HCT116 (cell line): ENCODE measurements at regions not wholly inside any gene's neighbourhood (a gene's known extent, or its start where the extent isn't known, plus 50 kb on each side); places are given as distances from the start of the nearest gene placed in this dataset.

Experiments
- CEBPB ChIP-seq: IDR thresholded peaks from 2 replicates; pipeline ENCODE4 v1.6.1; 2012; ENCODE audit warnings: low read depth
- EZH2 ChIP-seq: fragments of 200-600 bp; sonication (generic); IDR thresholded peaks from 2 replicates; pipeline ENCODE4 v1.6.1; 2017; ENCODE audit warnings: antibody characterized with exemption, mixed run types
- JUND ChIP-seq: IDR thresholded peaks from 2 replicates; pipeline ENCODE4 v1.6.1; 2012
- SRF ChIP-seq: IDR thresholded peaks from 2 replicates; pipeline ENCODE4 v1.6.1; 2012; ENCODE audit warnings: low read depth
- YY1 ChIP-seq: IDR thresholded peaks from 2 replicates; pipeline ENCODE4 v1.6.1; 2011; ENCODE audit warnings: low read length, low read depth, moderate library complexity, mild to moderate bottlenecking; ENCODE audit not compliant: insufficient replicate concordance; ENCODE audit errors: extremely low read depth
- ZFX ChIP-seq: fragments of 450-650 bp; IDR thresholded peaks from 2 replicates; pipeline ENCODE4 v1.6.1; 2017
- TF ChIP-seq, protein P1 (sequence below), 3 experiments: fragments of 200-600 bp in 1 of 3; sonication (generic) in 1 of 3; IDR thresholded peaks in 2 of 3; conservative IDR thresholded peaks in 1 of 3; 2 replicates each; pipeline ENCODE4 v1.5.1; 2012 to 2017; ENCODE audit warnings: low read depth in 2 of 3, low read length in 2 of 3, antibody characterized with exemption in 1 of 3, borderline replicate concordance in 1 of 3, control low read depth in 1 of 3, mild to moderate bottlenecking in 1 of 3, mixed read lengths in 1 of 3, mixed run types in 1 of 3, moderate library complexity in 1 of 3; ENCODE audit not compliant: insufficient read depth in 1 of 3
- TF ChIP-seq, protein P2 (sequence below): IDR thresholded peaks from 2 replicates; pipeline ENCODE4 v1.6.1; 2012; ENCODE audit warnings: low read depth
- TF ChIP-seq, protein P3 (sequence below): IDR thresholded peaks from 2 replicates; pipeline ENCODE4 v1.6.1; 2012
- TF ChIP-seq, protein P4 (sequence below): IDR thresholded peaks from 2 replicates; pipeline ENCODE4 v1.6.1; 2012

DNA sequence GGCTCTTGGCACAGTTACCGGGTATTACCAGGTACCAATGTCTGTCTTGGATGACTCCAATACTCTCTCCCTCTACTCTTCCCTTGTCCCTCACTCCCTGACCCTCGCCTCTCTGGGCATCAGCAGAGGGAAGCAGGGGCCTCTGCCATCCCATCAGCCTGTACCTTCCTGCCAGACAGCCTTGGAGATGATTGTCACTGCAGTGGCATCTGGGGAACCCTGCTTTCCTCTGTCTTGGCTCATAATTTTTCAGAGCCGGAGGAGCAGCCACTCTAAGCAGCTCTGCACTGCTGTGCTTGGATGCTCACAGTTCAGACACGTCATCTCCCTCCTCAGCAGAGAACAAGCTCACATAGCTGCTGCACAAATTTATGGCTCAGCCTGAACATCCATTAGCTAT, 274.1 kb downstream of the SMARCA2 start:
- TF ChIP-seq, protein P1, sequence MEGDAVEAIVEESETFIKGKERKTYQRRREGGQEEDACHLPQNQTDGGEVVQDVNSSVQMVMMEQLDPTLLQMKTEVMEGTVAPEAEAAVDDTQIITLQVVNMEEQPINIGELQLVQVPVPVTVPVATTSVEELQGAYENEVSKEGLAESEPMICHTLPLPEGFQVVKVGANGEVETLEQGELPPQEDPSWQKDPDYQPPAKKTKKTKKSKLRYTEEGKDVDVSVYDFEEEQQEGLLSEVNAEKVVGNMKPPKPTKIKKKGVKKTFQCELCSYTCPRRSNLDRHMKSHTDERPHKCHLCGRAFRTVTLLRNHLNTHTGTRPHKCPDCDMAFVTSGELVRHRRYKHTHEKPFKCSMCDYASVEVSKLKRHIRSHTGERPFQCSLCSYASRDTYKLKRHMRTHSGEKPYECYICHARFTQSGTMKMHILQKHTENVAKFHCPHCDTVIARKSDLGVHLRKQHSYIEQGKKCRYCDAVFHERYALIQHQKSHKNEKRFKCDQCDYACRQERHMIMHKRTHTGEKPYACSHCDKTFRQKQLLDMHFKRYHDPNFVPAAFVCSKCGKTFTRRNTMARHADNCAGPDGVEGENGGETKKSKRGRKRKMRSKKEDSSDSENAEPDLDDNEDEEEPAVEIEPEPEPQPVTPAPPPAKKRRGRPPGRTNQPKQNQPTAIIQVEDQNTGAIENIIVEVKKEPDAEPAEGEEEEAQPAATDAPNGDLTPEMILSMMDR (IDR thresholded peaks at IDR 0.05 in 2 of 3, conservative IDR thresholded peaks at IDR 0.05 in 1 of 3; ENCODE audit: borderline replicate concordance in 1 of 3, insufficient read depth in 1 of 3, low read depth in 2 of 3, low read length in 2 of 3) = no peak
- TF ChIP-seq ZFX = no peak
- TF ChIP-seq, protein P2, sequence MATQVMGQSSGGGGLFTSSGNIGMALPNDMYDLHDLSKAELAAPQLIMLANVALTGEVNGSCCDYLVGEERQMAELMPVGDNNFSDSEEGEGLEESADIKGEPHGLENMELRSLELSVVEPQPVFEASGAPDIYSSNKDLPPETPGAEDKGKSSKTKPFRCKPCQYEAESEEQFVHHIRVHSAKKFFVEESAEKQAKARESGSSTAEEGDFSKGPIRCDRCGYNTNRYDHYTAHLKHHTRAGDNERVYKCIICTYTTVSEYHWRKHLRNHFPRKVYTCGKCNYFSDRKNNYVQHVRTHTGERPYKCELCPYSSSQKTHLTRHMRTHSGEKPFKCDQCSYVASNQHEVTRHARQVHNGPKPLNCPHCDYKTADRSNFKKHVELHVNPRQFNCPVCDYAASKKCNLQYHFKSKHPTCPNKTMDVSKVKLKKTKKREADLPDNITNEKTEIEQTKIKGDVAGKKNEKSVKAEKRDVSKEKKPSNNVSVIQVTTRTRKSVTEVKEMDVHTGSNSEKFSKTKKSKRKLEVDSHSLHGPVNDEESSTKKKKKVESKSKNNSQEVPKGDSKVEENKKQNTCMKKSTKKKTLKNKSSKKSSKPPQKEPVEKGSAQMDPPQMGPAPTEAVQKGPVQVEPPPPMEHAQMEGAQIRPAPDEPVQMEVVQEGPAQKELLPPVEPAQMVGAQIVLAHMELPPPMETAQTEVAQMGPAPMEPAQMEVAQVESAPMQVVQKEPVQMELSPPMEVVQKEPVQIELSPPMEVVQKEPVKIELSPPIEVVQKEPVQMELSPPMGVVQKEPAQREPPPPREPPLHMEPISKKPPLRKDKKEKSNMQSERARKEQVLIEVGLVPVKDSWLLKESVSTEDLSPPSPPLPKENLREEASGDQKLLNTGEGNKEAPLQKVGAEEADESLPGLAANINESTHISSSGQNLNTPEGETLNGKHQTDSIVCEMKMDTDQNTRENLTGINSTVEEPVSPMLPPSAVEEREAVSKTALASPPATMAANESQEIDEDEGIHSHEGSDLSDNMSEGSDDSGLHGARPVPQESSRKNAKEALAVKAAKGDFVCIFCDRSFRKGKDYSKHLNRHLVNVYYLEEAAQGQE = no peak
- TF ChIP-seq, protein P3, sequence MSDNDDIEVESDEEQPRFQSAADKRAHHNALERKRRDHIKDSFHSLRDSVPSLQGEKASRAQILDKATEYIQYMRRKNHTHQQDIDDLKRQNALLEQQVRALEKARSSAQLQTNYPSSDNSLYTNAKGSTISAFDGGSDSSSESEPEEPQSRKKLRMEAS = no peak
- TF ChIP-seq, protein P4, sequence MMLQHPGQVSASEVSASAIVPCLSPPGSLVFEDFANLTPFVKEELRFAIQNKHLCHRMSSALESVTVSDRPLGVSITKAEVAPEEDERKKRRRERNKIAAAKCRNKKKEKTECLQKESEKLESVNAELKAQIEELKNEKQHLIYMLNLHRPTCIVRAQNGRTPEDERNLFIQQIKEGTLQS = no peak
- no peak for TF ChIP-seq EZH2
- TF ChIP-seq JUND = no peak
- TF ChIP-seq CEBPB = no peak
- TF ChIP-seq YY1 = no peak
- TF ChIP-seq SRF = no peak
